Femur (tissue), 1 donor: ENCODE measurements at regions not wholly inside any gene's neighbourhood (a gene's known extent, or its start where the extent isn't known, plus 50 kb on each side); places are given as distances from the start of the nearest gene placed in this dataset.
A peak's percentile ranks its signal among the peaks of the same experiment; 100 is the strongest.

ENCODE experiments used
- DNase-seq: peaks from one replicate; pipeline ENCODE4 v3.0.0-alpha.2; 2017

DNA sequence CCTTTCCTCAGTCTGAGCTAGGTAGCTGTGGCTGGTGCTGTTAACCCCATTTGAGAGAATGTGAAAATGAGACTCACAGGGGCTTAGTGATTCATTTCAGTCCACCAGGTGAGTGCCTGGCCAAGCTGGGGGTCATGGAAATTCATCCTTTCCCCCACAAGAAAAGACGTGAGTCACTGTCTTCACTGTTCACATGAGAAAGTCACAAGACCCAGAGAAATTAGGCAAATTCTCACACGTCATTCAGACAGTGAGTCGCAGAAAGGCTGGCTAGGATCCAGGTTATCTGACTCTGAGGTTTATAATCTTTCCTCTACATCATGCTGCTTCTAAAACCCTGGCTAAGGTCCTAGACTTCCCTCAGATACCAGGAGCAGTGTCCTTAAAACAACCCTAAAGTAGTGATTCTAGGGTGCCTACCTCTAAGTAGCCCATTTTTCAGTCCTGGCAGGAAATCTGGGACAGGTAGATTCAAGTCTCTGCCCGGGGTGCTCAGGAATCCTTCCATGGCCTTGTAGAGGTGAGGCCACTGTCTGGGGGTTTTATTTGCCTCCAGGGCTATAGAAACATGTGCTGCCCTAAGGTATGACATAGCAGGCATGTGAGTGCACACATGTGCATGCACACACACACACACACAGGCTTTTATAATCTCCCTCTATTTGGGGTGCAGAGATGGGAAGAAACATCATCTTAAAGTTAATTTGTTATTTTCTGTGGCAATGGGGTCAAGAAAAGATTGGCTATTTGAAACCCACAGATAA lies 427.9 kb upstream of the CELF2 start:
- no peak for DNase-seq

DNA sequence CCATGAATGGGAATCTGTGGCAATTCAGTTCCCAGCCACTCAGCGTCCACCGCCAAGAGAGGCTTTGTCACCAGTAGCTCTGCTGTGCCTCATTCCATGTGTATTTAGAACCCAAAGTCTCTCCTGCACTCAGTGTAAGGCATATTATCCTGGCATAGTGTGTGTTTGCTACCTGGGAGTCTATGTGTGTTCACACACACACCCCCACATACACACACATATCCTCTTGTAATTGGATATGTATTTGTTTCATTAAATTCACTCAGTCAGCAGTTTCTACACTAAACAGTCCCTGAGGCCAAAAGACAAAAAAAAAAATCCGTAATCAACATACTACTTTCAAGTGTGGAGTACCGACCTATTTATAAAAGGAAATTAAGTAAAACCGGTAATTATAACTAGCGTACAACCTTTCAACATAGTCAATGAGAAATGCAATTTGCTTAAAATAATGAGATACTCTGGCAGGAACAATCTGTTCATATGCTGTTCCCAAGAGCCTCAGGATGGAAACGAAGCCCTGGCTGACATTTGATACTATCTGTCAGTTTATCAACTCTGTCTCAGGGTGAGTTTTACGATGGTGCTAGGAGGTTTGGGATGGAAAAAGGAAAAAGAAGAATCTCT lies 425.8 kb upstream of the CELF2 start:
- DNase-seq = no peak

DNA sequence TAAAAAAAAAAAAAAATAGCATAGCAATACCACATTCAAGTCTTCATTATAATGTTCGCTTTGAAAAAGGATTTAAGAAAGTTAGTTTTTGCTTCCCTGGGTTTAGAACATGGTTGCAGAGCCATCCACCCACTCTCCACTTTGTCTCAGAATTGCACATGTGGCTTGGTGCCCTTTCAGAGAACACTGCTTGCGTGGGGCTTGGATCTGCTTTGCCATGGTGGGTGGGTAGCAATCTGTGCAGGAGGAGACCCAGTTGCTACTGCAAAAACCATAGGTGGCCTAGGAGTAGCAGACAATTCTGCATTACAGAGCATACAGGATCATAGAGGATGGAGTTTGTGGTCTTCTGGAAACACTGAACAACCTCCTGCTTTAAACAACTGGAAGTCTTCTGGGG lies 421.4 kb upstream of the CELF2 start:
- no peak for DNase-seq

DNA sequence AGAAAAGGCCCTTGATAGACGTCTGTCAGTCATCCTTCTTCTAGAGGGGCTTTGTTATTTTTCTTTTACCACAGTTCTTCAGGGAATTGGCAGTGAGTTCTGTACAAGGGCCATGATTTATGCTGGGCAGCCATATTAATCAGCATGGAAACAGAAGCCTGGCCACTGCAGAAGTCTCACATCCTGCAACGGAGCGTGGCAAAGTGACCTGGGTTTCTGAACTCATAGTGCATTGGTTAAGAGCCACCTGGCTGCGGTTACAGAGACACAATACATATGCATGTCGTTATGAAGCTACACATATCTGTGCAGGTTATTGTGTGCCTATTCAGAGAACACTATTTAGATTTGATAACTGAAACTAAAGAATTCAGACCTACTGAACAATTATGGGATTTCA lies 419.4 kb upstream of the CELF2 start:
- DNase-seq = no peak

DNA sequence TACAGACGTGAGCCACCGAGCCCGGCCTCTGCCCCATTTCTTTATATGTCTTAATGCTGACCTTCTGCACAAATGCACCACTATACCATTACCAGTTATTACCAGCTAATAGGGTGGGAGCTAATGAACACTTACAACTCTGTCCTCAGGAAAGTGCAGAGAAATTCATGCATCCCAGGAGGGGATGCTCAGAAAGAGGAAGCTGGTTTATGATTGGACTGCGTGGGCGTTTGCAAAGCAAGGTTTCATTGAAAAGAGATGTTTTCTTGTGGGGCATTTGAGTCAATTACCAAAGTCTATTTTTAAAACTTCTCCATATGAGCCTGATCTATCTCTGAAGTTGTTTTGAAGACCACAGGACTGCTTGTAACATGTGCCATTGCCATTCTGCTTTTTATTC lies 417.7 kb upstream of the CELF2 start:
- DNase-seq = no peak

DNA sequence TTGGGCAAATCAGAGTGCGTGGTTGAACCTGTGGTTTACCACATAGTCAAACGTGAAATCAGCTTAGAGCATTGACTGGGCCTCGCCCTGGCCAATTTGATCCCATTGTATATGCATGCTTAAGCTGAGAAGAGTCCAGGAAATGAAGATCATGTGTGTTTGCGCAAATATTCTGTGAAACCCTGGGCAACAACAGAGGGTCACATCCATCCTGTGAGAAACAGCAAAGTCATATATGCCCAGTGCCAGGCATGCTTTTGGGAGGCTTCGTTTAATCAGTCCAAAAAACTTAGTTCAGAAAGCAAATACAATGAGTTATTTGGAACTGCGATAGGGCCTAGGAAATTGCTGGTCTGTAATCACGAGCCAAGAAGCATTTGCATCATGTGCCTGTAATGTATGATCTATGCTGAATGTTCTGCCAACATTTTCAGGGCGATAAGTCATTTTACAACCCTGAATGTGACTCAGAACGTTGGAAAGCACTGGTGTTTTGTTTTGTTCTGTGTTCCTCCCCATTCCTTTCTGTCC lies 412.1 kb upstream of the CELF2 start:
- peak; percentile 30 for DNase-seq

DNA sequence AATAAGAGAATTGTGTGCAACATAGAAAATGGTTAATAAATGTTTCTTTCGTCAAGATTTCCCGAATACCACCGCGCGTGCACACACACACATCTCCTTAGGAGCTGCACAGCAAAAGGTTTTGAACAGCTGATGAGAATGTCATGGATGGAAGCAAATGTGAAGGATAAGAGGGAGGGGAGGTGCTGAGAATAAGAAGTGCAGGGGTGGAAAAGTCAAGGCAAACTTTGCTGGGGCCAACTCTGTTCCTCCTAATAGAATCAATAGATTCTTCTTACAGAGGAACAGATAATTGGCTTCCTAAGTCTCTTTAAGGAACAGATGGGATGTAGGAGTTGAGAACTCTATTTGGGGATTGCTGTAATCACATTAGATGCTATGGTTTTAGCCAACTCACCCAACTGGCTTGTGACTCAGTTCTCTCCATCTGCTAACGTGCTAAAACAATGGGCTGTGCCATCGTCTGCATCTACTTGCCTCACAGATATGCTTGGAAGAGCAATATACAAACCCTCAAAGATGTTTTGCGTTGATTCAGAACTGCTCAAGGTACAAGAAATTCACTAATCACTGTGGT lies 408.2 kb upstream of the CELF2 start:
- DNase-seq = no peak

DNA sequence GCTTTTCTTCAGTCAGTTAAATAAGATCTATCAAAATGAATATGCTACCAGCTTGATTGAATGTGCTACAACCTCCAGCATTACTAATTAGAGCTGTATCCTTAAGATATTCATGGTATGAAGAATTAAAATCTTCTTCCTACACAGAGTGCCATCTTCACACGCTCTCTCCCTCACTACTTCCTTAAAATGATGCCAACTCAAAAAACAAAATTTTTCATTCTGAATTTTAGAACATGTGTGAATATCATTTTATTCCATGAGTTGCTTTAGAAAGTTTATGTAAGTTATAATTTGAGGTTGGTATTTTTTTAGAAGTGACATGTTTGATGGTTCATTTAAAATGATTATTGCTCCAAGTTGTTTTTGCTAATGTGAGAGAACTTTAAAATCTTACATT lies 407.5 kb upstream of the CELF2 start:
- no peak for DNase-seq

DNA sequence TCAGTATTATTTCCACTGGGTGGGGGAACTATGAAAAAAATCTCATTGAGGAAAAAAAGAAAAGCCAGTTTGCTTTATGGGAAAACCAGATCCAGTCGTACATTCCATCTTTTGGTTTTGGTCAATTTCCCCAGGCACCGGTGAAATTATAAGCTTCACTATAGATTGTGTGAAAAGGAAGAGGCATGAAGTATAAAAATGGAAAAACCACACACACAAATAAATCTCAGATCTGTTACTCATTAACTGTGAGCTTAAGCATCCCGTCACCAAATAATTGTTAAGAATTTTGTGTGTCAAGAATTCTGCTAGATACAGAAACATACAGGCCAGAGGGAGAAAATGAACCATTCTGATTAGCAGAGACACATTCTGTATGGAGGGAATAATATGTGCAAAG lies 405.5 kb upstream of the CELF2 start:
- no peak for DNase-seq

DNA sequence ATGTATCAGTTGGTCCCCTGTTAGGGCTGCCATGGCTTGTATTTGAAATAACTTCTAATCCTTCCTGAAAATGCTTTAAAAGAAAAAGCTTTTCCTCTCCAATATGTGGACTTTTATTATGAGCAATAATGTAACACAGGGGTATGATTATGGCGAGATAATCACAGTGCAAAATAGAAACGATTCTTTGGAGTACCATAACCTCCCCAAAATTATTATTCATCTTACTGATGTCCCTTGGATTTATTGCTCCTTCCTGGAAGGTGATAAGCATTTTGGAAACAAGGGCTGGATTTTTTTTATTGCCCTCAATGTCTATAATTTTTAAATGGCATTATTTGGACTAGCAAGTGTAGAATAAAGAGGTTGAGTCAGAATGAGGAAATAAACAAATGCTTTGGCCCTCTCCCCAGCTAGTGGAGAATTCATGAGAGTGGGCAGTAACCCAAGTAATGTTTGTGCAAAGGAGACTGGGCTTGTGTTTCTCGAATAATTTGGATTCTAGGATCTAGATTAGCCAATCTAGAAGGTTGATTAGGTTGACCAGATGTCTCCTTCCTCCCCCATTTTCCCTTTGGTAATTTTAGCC lies 403.9 kb upstream of the CELF2 start:
- DNase-seq = no peak

DNA sequence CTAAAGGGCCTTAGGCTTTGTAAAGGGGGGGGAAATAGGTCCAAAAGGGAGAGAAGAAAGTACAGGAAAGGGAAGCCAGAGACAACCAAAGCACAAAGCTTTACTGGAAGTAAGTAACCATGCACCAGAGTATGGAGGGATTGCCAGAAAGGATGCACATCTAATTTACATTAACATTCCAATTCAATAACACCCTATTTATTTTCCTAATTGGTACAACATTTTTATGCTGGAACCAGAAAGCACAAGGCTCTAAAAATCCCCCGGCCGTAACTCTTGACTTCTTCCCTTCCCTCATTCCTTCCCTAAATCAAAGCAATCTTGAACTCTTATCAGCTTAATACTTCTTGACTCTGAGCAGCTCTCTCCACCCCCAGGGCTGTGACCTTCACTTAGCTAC lies 400.0 kb upstream of the CELF2 start:
- DNase-seq = no peak

DNA sequence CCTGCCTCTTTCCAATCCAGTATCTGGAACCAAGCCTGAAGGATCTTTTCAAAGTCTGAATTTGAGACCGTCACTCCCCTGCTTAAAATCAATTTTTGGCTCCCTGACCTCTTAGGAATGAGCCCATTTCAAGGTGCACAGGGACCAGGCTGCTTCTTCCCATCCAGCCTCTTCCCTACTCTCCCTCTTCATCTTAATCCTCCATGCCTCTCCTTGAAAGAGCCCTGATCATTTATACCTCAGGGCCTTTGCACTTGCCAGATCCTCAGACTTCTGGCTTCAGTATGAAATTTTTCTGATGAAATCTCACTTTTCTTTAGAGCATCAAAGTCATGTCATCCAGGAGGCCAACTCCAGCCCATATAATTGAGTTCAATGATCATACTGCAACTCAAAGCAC lies 399.5 kb upstream of the CELF2 start:
- no peak for DNase-seq

DNA sequence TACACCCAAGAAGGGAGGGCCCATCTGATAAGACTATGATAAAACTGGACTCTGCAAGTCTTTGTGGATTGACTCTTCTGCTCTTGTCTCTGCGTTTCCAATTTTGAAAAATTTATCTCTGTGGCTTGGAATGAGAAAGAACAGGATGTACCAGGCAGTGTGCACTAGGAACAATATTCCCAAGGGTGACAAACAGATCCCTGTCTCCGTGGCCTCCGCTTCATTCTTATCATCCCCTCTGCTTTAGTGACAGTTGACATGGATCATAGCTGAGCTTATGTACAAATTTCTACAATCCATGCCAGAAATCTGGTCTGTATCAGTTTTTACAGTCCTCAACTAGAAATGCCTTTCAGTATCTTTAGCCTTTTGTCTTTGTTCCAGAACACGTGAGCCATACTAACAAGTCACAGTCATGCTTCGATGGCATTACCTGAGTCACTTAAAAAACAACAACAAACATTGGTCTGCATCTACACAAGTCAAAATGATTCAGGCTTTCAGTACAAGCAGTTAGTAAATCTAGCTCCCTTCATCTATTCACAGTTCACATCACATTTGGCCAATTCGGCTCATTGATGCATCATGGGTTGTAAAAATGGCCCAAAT lies 393.6 kb upstream of the CELF2 start:
- DNase-seq = no peak

DNA sequence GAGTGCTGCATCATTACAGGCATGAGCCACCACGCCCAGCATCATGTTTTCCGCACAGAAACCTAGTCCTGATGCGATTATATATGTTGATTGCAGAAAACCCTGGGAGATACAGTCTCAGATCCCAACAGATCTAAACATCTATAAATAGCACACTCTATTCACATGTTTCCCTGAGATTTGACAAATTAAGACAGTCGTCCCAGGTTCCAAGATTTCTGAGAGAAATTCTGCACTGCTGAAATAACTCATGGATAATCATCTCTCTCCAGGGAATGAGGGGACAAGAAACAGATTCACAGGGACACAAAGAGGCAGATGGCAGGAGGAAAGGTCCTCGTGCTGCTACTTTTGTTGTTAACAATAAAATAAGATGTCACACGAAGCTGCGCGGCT lies 393.1 kb upstream of the CELF2 start:
- no peak for DNase-seq

DNA sequence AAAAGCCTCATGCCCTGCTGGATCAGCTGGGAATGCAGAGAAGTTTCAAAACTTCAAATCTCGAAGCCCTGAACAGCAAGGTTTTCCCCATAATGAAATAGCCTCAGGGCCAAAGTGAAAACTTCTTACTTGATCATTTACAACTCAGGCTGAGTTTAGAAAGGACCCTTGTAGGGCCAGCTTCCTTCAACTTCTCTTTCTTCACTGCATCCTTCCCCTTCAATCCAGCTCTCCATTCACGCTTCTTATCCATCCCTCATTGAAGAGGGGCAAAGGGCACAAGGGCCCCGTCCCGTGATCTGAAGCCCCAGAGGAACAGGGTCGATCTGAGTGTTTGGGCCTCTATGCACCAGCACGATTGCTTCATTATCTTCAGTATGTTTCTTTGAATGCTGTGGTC lies 392.2 kb upstream of the CELF2 start:
- no peak for DNase-seq

DNA sequence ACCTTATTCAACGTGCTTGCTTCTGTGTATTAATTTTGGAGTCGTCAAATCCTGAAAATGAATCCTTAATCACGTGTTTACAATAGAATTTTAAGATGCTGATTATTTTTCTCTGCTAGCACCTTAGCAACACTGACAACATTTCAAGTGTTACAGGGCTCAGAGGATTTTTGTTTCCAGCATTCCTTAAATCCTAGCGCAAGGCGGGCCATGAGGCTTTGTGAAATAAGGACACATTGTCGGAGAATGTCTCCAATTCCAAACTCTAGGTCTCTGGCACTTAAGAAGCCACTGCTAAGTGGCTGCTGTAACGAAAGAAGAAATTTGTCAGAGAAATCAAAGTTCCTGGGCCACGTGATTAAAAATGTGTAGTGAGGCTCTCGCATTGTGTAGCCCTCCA lies 390.9 kb upstream of the CELF2 start:
- DNase-seq = no peak

DNA sequence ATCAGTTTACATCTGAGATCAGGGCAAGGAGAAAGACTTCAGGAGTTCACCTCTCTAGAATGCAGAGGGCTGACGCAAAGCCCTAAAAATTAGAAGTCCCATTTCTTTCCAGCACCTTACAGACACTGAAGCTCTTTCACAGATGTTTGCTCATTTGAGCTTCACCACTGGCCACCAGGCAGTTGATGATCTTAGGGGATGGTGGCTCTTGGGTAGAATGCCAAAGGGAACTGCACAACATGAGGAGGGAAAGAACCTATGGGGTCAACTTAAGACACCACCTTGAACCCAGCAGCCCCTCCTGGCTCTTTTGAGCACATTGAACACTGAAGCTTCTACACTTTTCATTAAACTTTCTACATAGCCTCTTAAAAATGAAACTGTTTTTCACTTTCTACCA lies 390.3 kb upstream of the CELF2 start:
- no peak for DNase-seq

DNA sequence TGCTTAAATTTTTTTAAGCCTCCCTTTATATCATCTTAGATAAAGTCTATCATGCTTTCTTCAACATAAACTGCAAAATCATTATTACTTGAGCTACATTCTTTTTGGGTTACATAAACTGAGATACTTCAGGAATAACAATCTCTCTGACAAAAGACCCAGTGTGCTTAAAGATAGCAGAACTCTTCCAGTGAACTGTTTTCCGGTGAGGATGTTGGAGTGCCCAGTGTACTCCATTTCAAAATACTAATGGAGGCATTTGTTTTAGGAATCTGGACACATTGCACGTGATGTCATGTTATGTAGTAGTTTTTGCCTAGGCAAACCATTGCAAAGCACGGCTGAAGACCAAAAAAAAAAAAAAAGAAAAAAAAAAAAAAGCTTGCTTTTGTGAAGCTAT lies 388.2 kb upstream of the CELF2 start:
- DNase-seq = no peak

DNA sequence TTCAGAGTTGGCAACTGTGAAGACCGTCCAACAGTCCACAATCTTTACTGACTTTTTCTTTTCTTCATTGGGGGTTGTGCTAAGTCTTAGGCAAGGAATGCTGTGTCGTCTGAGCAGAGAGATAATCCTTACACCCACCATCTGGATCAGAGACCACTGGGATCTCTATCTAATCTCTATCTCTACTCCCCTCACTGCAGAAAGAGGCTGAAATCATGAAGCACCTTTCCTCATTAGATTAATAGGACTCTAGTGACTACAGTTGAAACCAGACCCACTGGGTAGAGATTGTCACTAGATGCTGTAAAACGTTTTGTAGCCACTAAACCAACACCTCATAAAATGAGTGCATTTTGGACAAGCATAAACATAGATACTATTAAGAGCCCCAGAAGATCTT lies 387.4 kb upstream of the CELF2 start:
- DNase-seq = no peak

DNA sequence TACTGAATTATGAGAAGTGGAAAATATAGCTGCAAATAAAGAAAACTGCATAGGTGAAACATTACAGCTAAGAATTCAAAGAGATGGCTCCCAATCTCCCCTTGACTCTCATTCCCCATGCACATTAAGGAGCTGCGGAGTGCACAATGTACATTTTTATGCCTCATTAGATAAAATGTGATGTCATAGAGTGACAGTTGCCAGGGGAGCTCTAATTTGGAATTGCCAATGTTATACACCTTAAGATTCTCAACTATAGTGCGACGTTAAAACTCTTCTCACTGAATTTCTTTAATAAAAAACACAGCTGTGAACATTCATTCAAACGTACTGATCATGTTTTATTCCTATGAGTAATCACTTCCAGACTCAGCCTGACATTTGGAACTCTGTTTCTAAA lies 386.9 kb upstream of the CELF2 start:
- no peak for DNase-seq

DNA sequence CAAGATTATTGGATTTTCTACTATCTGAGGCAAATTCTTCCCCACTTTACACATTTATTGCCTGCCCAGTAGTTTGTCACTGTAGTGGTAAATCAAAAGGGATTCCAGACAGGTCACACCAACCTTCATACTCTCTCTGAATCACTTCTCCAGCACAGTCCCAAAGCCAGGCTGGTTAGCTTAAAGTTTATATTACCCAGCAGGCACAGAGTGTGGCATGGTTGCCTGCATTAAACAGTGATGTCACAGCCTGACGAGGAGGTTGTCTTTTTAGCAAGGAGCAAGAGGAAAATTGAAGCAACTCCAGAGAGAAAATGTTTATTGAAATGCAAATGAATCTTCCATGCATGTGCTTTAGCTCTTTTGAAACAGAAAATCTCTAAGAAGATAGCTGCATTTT lies 375.5 kb upstream of the CELF2 start:
- DNase-seq = no peak

DNA sequence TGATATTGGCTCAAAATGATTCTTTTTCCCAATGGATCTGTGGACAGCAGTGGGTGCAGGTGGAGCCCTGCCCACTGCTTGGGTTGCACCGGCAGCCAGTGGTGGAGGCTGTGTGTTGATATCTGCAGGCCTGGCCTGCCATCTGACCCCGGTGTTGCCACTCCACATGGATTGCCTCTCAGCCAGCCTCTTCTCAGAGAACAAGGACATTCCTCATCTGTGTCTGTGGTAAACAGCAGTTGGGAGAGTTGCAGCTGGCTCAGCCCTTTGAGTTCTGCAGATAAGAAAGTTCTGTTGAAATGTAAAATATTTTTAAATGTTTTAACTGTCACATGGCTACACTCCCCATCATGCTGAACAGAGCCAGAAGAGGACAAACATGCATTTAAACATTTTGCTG lies 374.9 kb upstream of the CELF2 start:
- no peak for DNase-seq

DNA sequence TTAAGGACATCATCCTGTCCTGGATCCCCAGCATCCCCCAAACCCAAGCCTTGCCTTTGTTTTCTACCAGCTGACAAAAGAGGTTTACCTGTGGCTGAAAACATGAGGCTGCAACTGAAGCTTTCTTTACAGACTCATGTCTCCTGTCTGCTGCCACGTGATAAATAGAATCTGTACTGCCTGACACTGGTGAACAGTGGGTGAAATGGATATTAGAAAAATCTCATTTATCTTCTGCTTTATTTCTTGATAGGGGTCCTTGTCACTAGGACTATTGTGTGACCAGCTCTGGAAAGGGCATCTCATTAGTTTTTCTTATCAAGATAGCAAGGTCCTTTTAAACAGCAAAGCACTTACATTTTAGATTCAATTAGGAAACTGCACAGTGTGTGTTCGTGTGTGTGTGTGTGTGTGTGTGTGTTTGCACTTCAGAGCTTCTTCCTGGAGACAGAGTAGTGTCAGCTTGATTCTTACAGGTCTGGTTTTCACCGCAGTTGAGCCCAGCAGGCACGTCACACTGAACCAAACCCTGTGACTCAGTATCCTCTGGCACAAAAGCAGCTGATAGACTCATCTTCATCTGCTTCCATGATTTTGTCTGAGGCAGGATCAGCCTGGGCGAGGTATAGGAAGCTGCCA lies 373.5 kb upstream of the CELF2 start:
- DNase-seq = no peak
